ENCODE measurements at regions not wholly inside any gene's neighbourhood (a gene's known extent, or its start where the extent isn't known, plus 50 kb on each side); places are given as distances from the start of the nearest gene placed in this dataset.
A peak's percentile ranks its signal among the peaks of the same experiment; 100 is the strongest.
"Not testable (repeated sequence)": the region's sequence is repeated elsewhere in the genome, so short reads cannot be mapped to it uniquely, and the experiment has no call there.

DNA sequence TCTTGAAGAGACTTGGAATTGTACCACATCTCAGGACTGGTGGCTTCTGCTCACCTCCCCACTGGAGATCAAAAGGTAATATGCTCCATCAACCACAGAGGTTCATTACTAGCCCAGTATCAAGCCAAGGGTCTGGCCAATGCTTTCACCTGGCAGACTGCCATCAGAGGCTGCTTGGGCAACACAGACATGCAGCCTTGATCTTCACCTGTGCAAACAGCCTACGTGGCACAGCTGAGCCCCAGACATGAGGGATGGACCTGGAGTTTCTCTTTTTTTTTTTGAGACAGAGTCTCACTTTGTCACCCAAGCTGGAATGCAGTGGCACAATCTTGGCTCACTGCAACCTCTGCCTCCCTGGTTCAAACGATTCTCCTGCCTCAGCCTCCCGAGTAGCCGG is 105.6 kb upstream of the HES1 start:
- Histone ChIP-seq H3K4me1 (ENCODE audit: control insufficient read depth, insufficient read depth, low read length) (peaks cover 34% of the 10 kb centered on the region), H3K27me3 (ENCODE audit: control insufficient read depth, insufficient read depth, low read length) (no peaks in the 10 kb centered on the region), H3K9me3 (ENCODE audit: control insufficient read depth, low read depth, low read length) (no peaks in the 10 kb centered on the region), H3K27ac (ENCODE audit: low read length) (no peak overlapping the region), H3K4me3 (ENCODE audit: low read length) (no peak overlapping the region), H3K36me3 (ENCODE audit: control insufficient read depth, insufficient read depth, low read length) (no peaks in the 10 kb centered on the region)
- DNase-seq, result peak; percentile 47 to 64
- WGBS (ENCODE audit: insufficient coverage, low lambda C conversion rate), result no CpG with 5 or more reads among the region's 4 CpGs

- Histone ChIP-seq H3K4me1 (ENCODE audit: control insufficient read depth, insufficient read depth, low read length) (peaks cover 43% of the 10 kb centered on the region), H3K27ac (ENCODE audit: low read length) (no peak overlapping the region)
These were observed 104.6 kb upstream of the HES1 start for GRCh38 chr3:194031349-194031748.

DNA sequence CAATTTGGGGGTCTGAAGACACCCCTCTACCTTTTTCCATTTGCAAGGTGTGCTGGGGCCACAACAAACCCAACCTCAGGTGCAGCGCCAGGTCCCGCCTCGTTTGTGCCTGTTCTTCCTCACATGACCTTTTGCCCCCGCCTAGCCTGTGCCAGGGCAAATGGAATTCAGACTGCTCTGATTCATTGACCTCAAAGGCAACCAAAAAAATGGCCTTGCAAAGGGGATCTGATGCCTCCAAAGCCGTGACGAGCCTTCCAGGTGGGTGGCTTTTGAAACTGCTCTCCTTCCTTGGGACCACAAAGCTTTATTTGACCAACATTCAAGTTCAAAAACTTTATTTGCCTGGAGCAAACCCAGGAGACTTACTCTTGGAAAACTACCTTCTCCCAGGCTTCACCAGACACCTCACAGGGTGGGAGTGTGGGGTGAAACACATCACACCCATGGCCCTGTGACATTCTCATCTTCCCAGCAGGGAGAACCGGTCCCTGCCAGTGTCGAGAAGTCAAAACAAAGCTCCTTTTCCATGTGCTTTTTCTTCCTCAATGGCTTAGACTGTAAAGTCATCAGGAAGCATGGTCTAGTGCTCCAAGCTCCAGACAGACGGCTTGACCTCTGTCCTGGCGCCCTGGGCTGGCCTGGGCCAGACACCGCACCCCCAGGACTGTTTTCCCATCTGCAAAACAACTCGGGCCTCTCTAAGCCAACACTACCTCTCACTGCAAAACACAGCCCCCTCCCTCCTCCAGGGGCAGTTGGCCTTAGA is 103.9 kb upstream of the HES1 start:
- no peak overlapping the region for H3K27ac ChIP-seq (ENCODE audit: low read length)
- DNase-seq, result no peak

More at GRCh38 chr3:194031349-194031748, 104.6 kb upstream of the HES1 start:
- Histone ChIP-seq H3K27me3 (ENCODE audit: control insufficient read depth, insufficient read depth, low read length) (no peaks in the 10 kb centered on the region), H3K36me3 (ENCODE audit: control insufficient read depth, insufficient read depth, low read length) (no peaks in the 10 kb centered on the region), H3K4me3 (ENCODE audit: low read length) (no peak overlapping the region), H3K9me3 (ENCODE audit: control insufficient read depth, low read depth, low read length) (no peaks in the 10 kb centered on the region)
- WGBS (ENCODE audit: insufficient coverage, low lambda C conversion rate), result no CpG with 5 or more reads among the region's 9 CpGs
- no peak for DNase-seq

DNA sequence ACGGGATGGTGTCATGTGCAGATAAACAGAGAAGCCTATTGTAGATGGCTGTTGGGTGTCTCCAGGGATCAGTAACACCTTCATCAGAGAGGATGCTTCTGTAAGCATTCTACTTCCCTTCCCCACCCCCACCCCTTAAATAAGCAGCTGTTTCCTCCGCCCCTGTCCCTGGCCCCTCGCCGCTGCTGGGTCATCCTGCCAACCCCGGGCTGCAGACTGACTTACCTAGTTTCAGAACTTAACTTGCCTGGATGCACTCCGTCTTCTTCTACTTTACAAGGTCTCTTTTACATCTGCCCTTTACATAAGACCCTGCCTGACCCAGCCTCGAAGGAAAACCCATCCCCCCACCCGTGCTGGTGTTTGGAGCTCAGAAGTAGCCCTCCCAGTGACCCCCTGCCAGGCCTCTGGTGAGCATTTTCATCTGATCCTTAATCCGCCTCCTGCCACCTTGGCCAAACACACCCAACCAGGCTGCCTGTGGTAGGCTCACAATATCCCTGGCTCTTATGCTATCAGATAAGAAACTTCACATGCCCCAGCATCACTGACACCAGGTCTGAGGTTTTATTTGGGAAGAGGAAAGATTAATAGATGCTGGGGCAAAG is 103.0 kb upstream of the HES1 start:
- peaks cover 46% of the 10 kb centered on the region for H3K4me1 ChIP-seq (ENCODE audit: control insufficient read depth, insufficient read depth, low read length)
- no CpG with 5 or more reads among the region's 9 CpGs for WGBS (ENCODE audit: insufficient coverage, low lambda C conversion rate)

More for the DNA sequence above, 103.9 kb upstream of the HES1 start:
- peaks cover 46% of the 10 kb centered on the region for H3K4me1 ChIP-seq (ENCODE audit: control insufficient read depth, insufficient read depth, low read length)
- no peaks in the 10 kb centered on the region for H3K36me3 ChIP-seq (ENCODE audit: control insufficient read depth, insufficient read depth, low read length)
- no peak overlapping the region for H3K4me3 ChIP-seq (ENCODE audit: low read length)
- WGBS (ENCODE audit: insufficient coverage, low lambda C conversion rate), result 60% methylated on average over 3 of the region's 12 CpGs
- no peaks in the 10 kb centered on the region for H3K27me3 ChIP-seq (ENCODE audit: control insufficient read depth, insufficient read depth, low read length)
- H3K9me3 ChIP-seq (ENCODE audit: control insufficient read depth, low read depth, low read length), result no peaks in the 10 kb centered on the region

GRCh38 chr3:194034346-194035336 is 101.3 kb upstream of the HES1 start:
- WGBS (ENCODE audit: insufficient coverage, low lambda C conversion rate), result 20% methylated on average over 1 of the region's 24 CpGs
- Histone ChIP-seq H3K4me1 (ENCODE audit: control insufficient read depth, insufficient read depth, low read length) (peaks cover 37% of the 10 kb centered on the region), H3K4me3 (ENCODE audit: low read length) (no peak overlapping the region), H3K27ac (ENCODE audit: low read length) (peak overlapping the region; percentile 78), H3K36me3 (ENCODE audit: control insufficient read depth, insufficient read depth, low read length) (no peaks in the 10 kb centered on the region), H3K9me3 (ENCODE audit: control insufficient read depth, low read depth, low read length) (no peaks in the 10 kb centered on the region), H3K27me3 (ENCODE audit: control insufficient read depth, insufficient read depth, low read length) (no peaks in the 10 kb centered on the region)
- DNase-seq, result peak; percentile 81 to 95

More for the DNA sequence above, 103.0 kb upstream of the HES1 start:
- H3K4me3 ChIP-seq (ENCODE audit: low read length), result no peak overlapping the region
- H3K36me3 ChIP-seq (ENCODE audit: control insufficient read depth, insufficient read depth, low read length), result no peaks in the 10 kb centered on the region
- H3K27me3 ChIP-seq (ENCODE audit: control insufficient read depth, insufficient read depth, low read length), result no peaks in the 10 kb centered on the region
- no peak overlapping the region for H3K27ac ChIP-seq (ENCODE audit: low read length)
- DNase-seq, result no peak
- no peaks in the 10 kb centered on the region for H3K9me3 ChIP-seq (ENCODE audit: control insufficient read depth, low read depth, low read length)

- no CpG with 5 or more reads among the region's 5 CpGs for WGBS (ENCODE audit: insufficient coverage, low lambda C conversion rate)
- Histone ChIP-seq H3K36me3 (ENCODE audit: control insufficient read depth, insufficient read depth, low read length) (no peaks in the 10 kb centered on the region), H3K9me3 (ENCODE audit: control insufficient read depth, low read depth, low read length) (no peaks in the 10 kb centered on the region), H3K4me3 (ENCODE audit: low read length) (no peak overlapping the region), H3K4me1 (ENCODE audit: control insufficient read depth, insufficient read depth, low read length) (peaks cover 32% of the 10 kb centered on the region), H3K27me3 (ENCODE audit: control insufficient read depth, insufficient read depth, low read length) (no peaks in the 10 kb centered on the region), H3K27ac (ENCODE audit: low read length) (peak overlapping the region; percentile 78)
- peak; percentile 79 to 91 for DNase-seq
These were observed 100.4 kb upstream of the HES1 start for GRCh38 chr3:194035406-194036138.

- no CpG with 5 or more reads among the region's 6 CpGs for WGBS (ENCODE audit: insufficient coverage, low lambda C conversion rate)
These were observed 99.1 kb upstream of the HES1 start for GRCh38 chr3:194036842-194037241.

DNA sequence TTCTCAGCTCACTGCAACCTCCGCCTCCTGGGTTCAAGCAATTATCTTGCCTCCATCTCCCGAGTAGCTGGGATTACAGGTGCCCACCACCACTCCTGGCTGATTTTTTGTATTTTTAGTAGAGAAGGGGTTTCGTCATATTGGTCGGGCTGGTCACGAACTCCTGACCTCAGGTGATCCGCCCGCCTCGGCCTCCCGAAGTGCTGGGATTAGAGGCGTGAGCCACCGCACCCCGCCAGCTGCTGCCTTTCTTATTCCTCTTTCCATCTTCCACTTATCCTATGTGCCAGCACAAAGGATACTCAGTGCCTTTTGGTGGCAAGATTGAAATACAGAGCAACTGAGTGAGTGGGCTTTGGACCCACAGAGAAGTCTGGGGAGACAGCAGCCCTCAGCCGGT is 97.6 kb upstream of the HES1 start:
- DNase-seq; H3K27me3 ChIP-seq (ENCODE audit: control insufficient read depth, insufficient read depth, low read length); H3K27ac ChIP-seq (ENCODE audit: low read length); H3K4me3 ChIP-seq (ENCODE audit: low read length); H3K9me3 ChIP-seq (ENCODE audit: control insufficient read depth, low read depth, low read length); H3K36me3 ChIP-seq (ENCODE audit: control insufficient read depth, insufficient read depth, low read length): not testable (repeated sequence)
- peaks cover 26% of the 10 kb centered on the region for H3K4me1 ChIP-seq (ENCODE audit: control insufficient read depth, insufficient read depth, low read length)
- WGBS (ENCODE audit: insufficient coverage, low lambda C conversion rate), result no CpG with 5 or more reads among the region's 13 CpGs

More at GRCh38 chr3:194036842-194037241, 99.1 kb upstream of the HES1 start:
- H3K9me3 ChIP-seq (ENCODE audit: control insufficient read depth, low read depth, low read length), result no peaks in the 10 kb centered on the region
- no peaks in the 10 kb centered on the region for H3K36me3 ChIP-seq (ENCODE audit: control insufficient read depth, insufficient read depth, low read length)
- H3K27ac ChIP-seq (ENCODE audit: low read length), result no peak overlapping the region
- H3K4me3 ChIP-seq (ENCODE audit: low read length), result no peak overlapping the region
- H3K27me3 ChIP-seq (ENCODE audit: control insufficient read depth, insufficient read depth, low read length), result no peaks in the 10 kb centered on the region
- DNase-seq, result no peak
- H3K4me1 ChIP-seq (ENCODE audit: control insufficient read depth, insufficient read depth, low read length), result peaks cover 30% of the 10 kb centered on the region

GRCh38 chr3:194038960-194039359 is 97.0 kb upstream of the HES1 start:
- H3K9me3 ChIP-seq (ENCODE audit: control insufficient read depth, low read depth, low read length), result no peaks in the 10 kb centered on the region
- DNase-seq, result no peak
- no CpG with 5 or more reads among the region's 5 CpGs for WGBS (ENCODE audit: insufficient coverage, low lambda C conversion rate)
- H3K4me1 ChIP-seq (ENCODE audit: control insufficient read depth, insufficient read depth, low read length), result peaks cover 25% of the 10 kb centered on the region
- H3K27me3 ChIP-seq (ENCODE audit: control insufficient read depth, insufficient read depth, low read length), result no peaks in the 10 kb centered on the region
- no peak overlapping the region for H3K27ac ChIP-seq (ENCODE audit: low read length)
- no peaks in the 10 kb centered on the region for H3K36me3 ChIP-seq (ENCODE audit: control insufficient read depth, insufficient read depth, low read length)
- no peak overlapping the region for H3K4me3 ChIP-seq (ENCODE audit: low read length)

All from large intestine (tissue), 3 donors.